ENCODE measurements at regions not wholly inside any gene's neighbourhood (a gene's known extent, or its start where the extent isn't known, plus 50 kb on each side); places are given as distances from the start of the nearest gene placed in this dataset.

GRCh38 chr6:138607478-138608433 is 108.5 kb upstream of the NHSL1 start:
- ChIA-PET POLR2A (no interaction called here), CTCF (no interaction called here)
- Histone ChIP-seq H3K9me3 (ENCODE audit: control extremely low read depth in 1 of 5, control insufficient read depth in 4 of 5, insufficient read depth in 2 of 5, low read depth in 1 of 5, low read length in 4 of 5) (no peaks in the 10 kb centered on the region), H3K27me3 (replicated peaks in 2 of 5; ENCODE audit: control insufficient read depth in 4 of 5, insufficient read depth in 5 of 5, low read length in 4 of 5) (no peaks in the 10 kb centered on the region), H3K4me1 (ENCODE audit: control extremely low read depth in 1 of 4, control insufficient read depth in 4 of 4, insufficient read depth in 4 of 4, low read length in 3 of 4) (peaks cover 0 to 3% (median 1%) of the 10 kb centered on the region in 4 experiments), H3K36me3 (ENCODE audit: control insufficient read depth in 4 of 4, insufficient read depth in 4 of 4, low read length in 3 of 4) (no peaks in the 10 kb centered on the region), H3K4me3 (ENCODE audit: control insufficient read depth in 1 of 7, extremely low read depth in 1 of 7, insufficient read depth in 4 of 7, low read depth in 2 of 7, low read length in 6 of 7) (no peak overlapping the region), H3K27ac (ENCODE audit: insufficient read depth in 1 of 2, low read depth in 1 of 2, low read length in 2 of 2, poor library complexity in 1 of 2, severe bottlenecking in 2 of 2) (no peak overlapping the region)
- DNase-seq = no peak
- 100% methylated on average over 3 of the region's 10 CpGs for WGBS (ENCODE audit: insufficient coverage)

DNA sequence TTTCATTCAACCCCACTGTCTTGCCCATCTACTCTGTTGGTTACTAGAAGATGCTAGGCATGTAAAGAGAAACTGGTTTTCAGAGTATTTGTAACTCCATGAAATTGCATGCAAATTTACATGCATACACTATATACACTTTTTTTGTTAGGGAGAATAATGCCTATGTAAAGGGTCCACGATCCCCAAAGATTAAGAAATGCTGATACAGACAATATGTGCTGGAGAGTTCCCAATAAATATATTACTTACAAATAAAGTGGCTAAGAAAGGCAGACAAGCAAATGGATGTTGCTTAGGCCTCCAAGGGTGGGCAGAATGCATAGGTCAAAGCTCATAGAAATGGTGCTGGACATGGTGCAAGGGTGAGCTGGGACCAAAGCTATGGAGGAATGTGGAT is 109.6 kb upstream of the NHSL1 start:
- ChIA-PET CTCF (no interaction called here), POLR2A (no interaction called here)
- Histone ChIP-seq H3K36me3 (ENCODE audit: control insufficient read depth in 4 of 4, insufficient read depth in 4 of 4, low read length in 3 of 4) (no peaks in the 10 kb centered on the region), H3K9me3 (ENCODE audit: control extremely low read depth in 1 of 5, control insufficient read depth in 4 of 5, insufficient read depth in 2 of 5, low read depth in 1 of 5, low read length in 4 of 5) (no peaks in the 10 kb centered on the region), H3K4me1 (ENCODE audit: control extremely low read depth in 1 of 4, control insufficient read depth in 4 of 4, insufficient read depth in 4 of 4, low read length in 3 of 4) (peaks cover 0 to 3% (median 1%) of the 10 kb centered on the region in 4 experiments), H3K27ac (ENCODE audit: insufficient read depth in 1 of 2, low read depth in 1 of 2, low read length in 2 of 2, poor library complexity in 1 of 2, severe bottlenecking in 2 of 2) (no peak overlapping the region), H3K27me3 (replicated peaks in 2 of 5; ENCODE audit: control insufficient read depth in 4 of 5, insufficient read depth in 5 of 5, low read length in 4 of 5) (no peaks in the 10 kb centered on the region), H3K4me3 (ENCODE audit: control insufficient read depth in 1 of 7, extremely low read depth in 1 of 7, insufficient read depth in 4 of 7, low read depth in 2 of 7, low read length in 6 of 7) (no peak overlapping the region)
- DNase-seq = no peak
- no CpG with 5 or more reads among the region's 1 CpG for WGBS (ENCODE audit: insufficient coverage)

GRCh38 chr6:138609801-138610430 is 110.6 kb upstream of the NHSL1 start:
- Histone ChIP-seq H3K36me3 (ENCODE audit: control insufficient read depth in 4 of 4, insufficient read depth in 4 of 4, low read length in 3 of 4) (no peaks in the 10 kb centered on the region), H3K27ac (ENCODE audit: insufficient read depth in 1 of 2, low read depth in 1 of 2, low read length in 2 of 2, poor library complexity in 1 of 2, severe bottlenecking in 2 of 2) (no peak overlapping the region), H3K4me1 (ENCODE audit: control extremely low read depth in 1 of 4, control insufficient read depth in 4 of 4, insufficient read depth in 4 of 4, low read length in 3 of 4) (peaks cover 0 to 3% (median 1%) of the 10 kb centered on the region in 4 experiments), H3K27me3 (replicated peaks in 2 of 5; ENCODE audit: control insufficient read depth in 4 of 5, insufficient read depth in 5 of 5, low read length in 4 of 5) (no peaks in the 10 kb centered on the region), H3K9me3 (ENCODE audit: control extremely low read depth in 1 of 5, control insufficient read depth in 4 of 5, insufficient read depth in 2 of 5, low read depth in 1 of 5, low read length in 4 of 5) (no peaks in the 10 kb centered on the region), H3K4me3 (ENCODE audit: control insufficient read depth in 1 of 7, extremely low read depth in 1 of 7, insufficient read depth in 4 of 7, low read depth in 2 of 7, low read length in 6 of 7) (no peak overlapping the region)
- no peak for DNase-seq
- no CpG with 5 or more reads among the region's 6 CpGs for WGBS (ENCODE audit: insufficient coverage)
- CTCF ChIA-PET = no interaction called here
- POLR2A ChIA-PET = interaction anchor here (0.6 kb wide), 1 partner anchor 276 kb away, joined by 3 read pairs; no protein-coding TSS in a partner anchor

DNA sequence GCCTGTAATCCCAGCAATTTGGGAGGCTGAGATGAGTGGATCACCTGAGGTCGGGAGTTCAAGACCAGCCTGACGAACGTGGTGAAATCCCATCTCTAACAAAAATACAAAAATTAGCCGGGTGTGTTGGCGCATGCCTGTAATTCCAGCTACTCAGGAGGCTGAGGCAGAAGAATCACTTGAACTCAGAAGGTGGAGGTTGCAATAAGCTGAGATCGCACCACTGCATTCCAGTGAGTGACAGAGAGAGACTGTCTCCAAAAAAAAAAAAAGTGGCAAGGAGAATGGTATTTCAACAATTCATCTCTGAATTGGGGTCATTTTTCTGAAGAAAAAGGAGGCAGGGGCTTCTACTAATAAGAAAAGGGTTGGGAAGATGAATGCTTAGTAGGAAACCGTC is 111.5 kb upstream of the NHSL1 start:
- WGBS (ENCODE audit: insufficient coverage) = 94% methylated on average over 3 of the region's 7 CpGs
- Histone ChIP-seq H3K36me3 (ENCODE audit: control insufficient read depth in 4 of 4, insufficient read depth in 4 of 4, low read length in 3 of 4) (no peaks in the 10 kb centered on the region), H3K27ac (ENCODE audit: insufficient read depth in 1 of 2, low read depth in 1 of 2, low read length in 2 of 2, poor library complexity in 1 of 2, severe bottlenecking in 2 of 2) (no peak overlapping the region), H3K4me3 (ENCODE audit: control insufficient read depth in 1 of 7, extremely low read depth in 1 of 7, insufficient read depth in 4 of 7, low read depth in 2 of 7, low read length in 6 of 7) (no peak overlapping the region), H3K9me3 (ENCODE audit: control extremely low read depth in 1 of 5, control insufficient read depth in 4 of 5, insufficient read depth in 2 of 5, low read depth in 1 of 5, low read length in 4 of 5) (no peaks in the 10 kb centered on the region), H3K27me3 (replicated peaks in 2 of 5; ENCODE audit: control insufficient read depth in 4 of 5, insufficient read depth in 5 of 5, low read length in 4 of 5) (no peaks in the 10 kb centered on the region), H3K4me1 (ENCODE audit: control extremely low read depth in 1 of 4, control insufficient read depth in 4 of 4, insufficient read depth in 4 of 4, low read length in 3 of 4) (peaks cover 0 to 3% (median 1%) of the 10 kb centered on the region in 4 experiments)
- ChIA-PET POLR2A (no interaction called here), CTCF (no interaction called here)
- DNase-seq = no peak

GRCh38 chr6:138614151-138614550 is 114.9 kb upstream of the NHSL1 start:
- no peak overlapping the region for H3K4me3 ChIP-seq (ENCODE audit: control insufficient read depth in 1 of 7, extremely low read depth in 1 of 7, insufficient read depth in 4 of 7, low read depth in 2 of 7, low read length in 6 of 7)
- CTCF ChIA-PET = no interaction called here
- no peak overlapping the region for H3K27ac ChIP-seq (ENCODE audit: insufficient read depth in 1 of 2, low read depth in 1 of 2, low read length in 2 of 2, poor library complexity in 1 of 2, severe bottlenecking in 2 of 2)
- WGBS (ENCODE audit: insufficient coverage) = 92% methylated on average over 2 of the region's 2 CpGs
- peaks cover 0 to 3% (median 1%) of the 10 kb centered on the region in 4 experiments for H3K4me1 ChIP-seq (ENCODE audit: control extremely low read depth in 1 of 4, control insufficient read depth in 4 of 4, insufficient read depth in 4 of 4, low read length in 3 of 4)
- no peaks in the 10 kb centered on the region for H3K9me3 ChIP-seq (ENCODE audit: control extremely low read depth in 1 of 5, control insufficient read depth in 4 of 5, insufficient read depth in 2 of 5, low read depth in 1 of 5, low read length in 4 of 5)
- POLR2A ChIA-PET = no interaction called here
- no peaks in the 10 kb centered on the region for H3K27me3 ChIP-seq (replicated peaks in 2 of 5; ENCODE audit: control insufficient read depth in 4 of 5, insufficient read depth in 5 of 5, low read length in 4 of 5)
- H3K36me3 ChIP-seq (ENCODE audit: control insufficient read depth in 4 of 4, insufficient read depth in 4 of 4, low read length in 3 of 4) = no peaks in the 10 kb centered on the region
- DNase-seq = no peak

DNA sequence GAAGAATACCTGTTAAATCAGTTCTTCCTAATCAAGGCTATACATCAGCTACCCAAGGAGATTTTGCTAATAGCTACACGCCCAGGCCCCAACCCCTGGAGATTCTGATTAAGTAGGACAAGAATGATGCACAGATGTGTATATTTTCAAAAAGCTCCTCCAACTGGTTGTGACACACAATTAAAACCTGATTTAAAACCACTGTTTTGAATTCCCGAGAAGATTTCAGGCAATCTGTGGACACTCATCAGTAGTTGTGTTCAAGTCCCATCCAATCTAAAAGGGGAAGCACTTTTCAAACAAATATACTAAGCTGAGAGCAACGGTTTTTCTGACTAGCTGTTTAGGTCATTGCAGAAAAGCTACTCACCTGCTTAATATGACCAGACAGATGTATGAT is 118.9 kb upstream of the NHSL1 start:
- CTCF ChIA-PET = interaction anchor here (1.8 kb wide), 1 partner anchor 74 kb away, joined by 6 read pairs; no protein-coding TSS in a partner anchor

DNA sequence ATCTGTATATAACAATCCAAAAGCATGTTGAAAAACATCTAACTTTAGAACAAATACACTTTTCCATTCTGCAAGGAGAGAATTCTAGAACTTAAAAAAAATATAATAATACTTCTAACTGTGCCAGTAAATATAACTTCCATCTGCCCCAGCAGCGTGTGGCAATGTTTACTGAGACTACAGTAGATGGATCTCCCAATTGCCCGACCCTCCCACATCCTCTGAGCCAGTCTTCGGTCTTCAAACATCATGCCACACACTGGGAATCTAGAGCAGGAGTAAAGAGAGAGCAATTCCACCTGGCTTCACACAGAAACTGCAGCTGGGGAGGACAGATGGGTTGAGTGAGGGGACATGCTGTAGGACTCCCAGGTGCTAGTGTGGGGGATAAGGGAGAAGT is 121.3 kb upstream of the NHSL1 start:
- Histone ChIP-seq H3K4me1 (ENCODE audit: control extremely low read depth in 1 of 4, control insufficient read depth in 4 of 4, insufficient read depth in 4 of 4, low read length in 3 of 4) (no peaks in the 10 kb centered on the region), H3K9me3 (ENCODE audit: control extremely low read depth in 1 of 5, control insufficient read depth in 4 of 5, insufficient read depth in 2 of 5, low read depth in 1 of 5, low read length in 4 of 5) (no peaks in the 10 kb centered on the region), H3K4me3 (ENCODE audit: control insufficient read depth in 1 of 7, extremely low read depth in 1 of 7, insufficient read depth in 4 of 7, low read depth in 2 of 7, low read length in 6 of 7) (no peak overlapping the region), H3K27ac (ENCODE audit: insufficient read depth in 1 of 2, low read depth in 1 of 2, low read length in 2 of 2, poor library complexity in 1 of 2, severe bottlenecking in 2 of 2) (no peak overlapping the region), H3K27me3 (replicated peaks in 2 of 5; ENCODE audit: control insufficient read depth in 4 of 5, insufficient read depth in 5 of 5, low read length in 4 of 5) (no peaks in the 10 kb centered on the region), H3K36me3 (ENCODE audit: control insufficient read depth in 4 of 4, insufficient read depth in 4 of 4, low read length in 3 of 4) (no peaks in the 10 kb centered on the region)
- CTCF ChIA-PET = no interaction called here
- DNase-seq = no peak
- POLR2A ChIA-PET = no interaction called here
- 100% methylated on average over 1 of the region's 3 CpGs for WGBS (ENCODE audit: insufficient coverage)

More for the DNA sequence above, 118.9 kb upstream of the NHSL1 start:
- Histone ChIP-seq H3K9me3 (ENCODE audit: control extremely low read depth in 1 of 5, control insufficient read depth in 4 of 5, insufficient read depth in 2 of 5, low read depth in 1 of 5, low read length in 4 of 5) (no peaks in the 10 kb centered on the region), H3K36me3 (ENCODE audit: control insufficient read depth in 4 of 4, insufficient read depth in 4 of 4, low read length in 3 of 4) (no peaks in the 10 kb centered on the region), H3K4me3 (ENCODE audit: control insufficient read depth in 1 of 7, extremely low read depth in 1 of 7, insufficient read depth in 4 of 7, low read depth in 2 of 7, low read length in 6 of 7) (no peak overlapping the region), H3K27ac (ENCODE audit: insufficient read depth in 1 of 2, low read depth in 1 of 2, low read length in 2 of 2, poor library complexity in 1 of 2, severe bottlenecking in 2 of 2) (no peak overlapping the region), H3K4me1 (ENCODE audit: control extremely low read depth in 1 of 4, control insufficient read depth in 4 of 4, insufficient read depth in 4 of 4, low read length in 3 of 4) (no peaks in the 10 kb centered on the region), H3K27me3 (replicated peaks in 2 of 5; ENCODE audit: control insufficient read depth in 4 of 5, insufficient read depth in 5 of 5, low read length in 4 of 5) (no peaks in the 10 kb centered on the region)
- POLR2A ChIA-PET = no interaction called here
- 92% methylated on average over 1 of the region's 3 CpGs for WGBS (ENCODE audit: insufficient coverage)
- DNase-seq = no peak

Measured in common myeloid progenitor, CD34-positive (primary cell).